ENCODE measurements at regions not wholly inside any gene's neighbourhood (a gene's known extent, or its start where the extent isn't known, plus 50 kb on each side); places are given as distances from the start of the nearest gene placed in this dataset.
"Not testable (repeated sequence)": the region's sequence is repeated elsewhere in the genome, so short reads cannot be mapped to it uniquely, and the experiment has no call there.

DNA sequence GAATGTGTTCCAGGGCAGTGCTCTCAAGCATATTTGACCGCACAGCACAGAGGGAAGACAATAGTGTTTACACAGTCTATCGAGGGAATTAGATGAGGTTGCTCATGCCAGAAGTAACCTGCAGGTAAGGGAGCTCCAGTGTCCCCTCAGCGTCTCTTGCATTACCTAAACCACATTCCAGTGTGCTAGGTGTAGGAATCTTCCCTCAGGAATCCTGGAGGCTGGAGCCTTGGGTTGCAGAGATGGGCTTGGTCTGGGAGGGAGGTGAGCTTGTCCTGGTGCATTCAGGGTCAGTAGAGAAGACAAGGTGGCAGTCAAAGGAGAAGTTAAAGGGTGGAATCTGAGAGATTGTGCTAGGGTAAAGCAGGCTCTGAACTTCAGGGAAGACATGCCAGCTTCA, 56.3 kb downstream of the SOX14 start:
- no peak for DNase-seq (ENCODE audit: low spot score)

DNA sequence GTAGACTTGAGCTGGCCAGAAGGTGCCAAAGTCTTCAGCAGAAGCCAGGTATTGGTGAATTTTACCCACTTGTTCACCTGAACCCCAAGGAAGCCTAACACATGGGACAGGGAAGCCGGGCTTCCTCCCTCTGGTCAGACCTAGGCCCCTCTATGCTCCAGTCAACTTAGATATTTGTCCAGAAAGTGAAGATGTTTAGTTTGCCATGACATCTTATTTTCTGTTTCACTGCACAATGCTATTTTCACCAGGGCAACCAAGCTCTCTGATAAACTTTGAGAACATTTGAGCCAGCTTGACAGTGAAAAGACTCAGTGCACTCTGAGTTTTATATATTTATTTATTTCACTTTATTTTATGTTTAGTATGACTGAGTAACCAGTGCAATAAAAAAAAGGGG, 71.0 kb downstream of the SOX14 start:
- no peak for DNase-seq (ENCODE audit: low spot score)

DNA sequence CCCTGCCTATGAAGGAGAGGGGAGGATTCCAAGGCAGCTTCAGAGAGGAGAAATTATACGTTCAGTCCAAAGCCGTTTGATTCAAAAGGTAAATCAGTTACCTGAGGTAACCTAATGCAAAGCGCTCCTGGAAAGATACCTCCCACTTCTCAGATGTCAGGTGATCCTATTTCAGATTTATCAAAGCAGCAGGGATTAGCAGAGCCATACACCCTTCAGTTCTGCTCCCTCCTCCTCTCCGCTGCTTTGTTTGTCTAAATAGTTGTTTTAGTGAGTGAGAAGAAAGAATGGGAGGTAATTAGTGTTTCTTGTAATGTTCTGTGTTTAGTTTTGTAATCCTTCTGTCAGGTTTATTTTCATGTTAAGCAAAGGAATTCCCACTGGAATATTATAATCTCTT, 81.1 kb downstream of the SOX14 start:
- DNase-seq (ENCODE audit: low spot score): no peak

DNA sequence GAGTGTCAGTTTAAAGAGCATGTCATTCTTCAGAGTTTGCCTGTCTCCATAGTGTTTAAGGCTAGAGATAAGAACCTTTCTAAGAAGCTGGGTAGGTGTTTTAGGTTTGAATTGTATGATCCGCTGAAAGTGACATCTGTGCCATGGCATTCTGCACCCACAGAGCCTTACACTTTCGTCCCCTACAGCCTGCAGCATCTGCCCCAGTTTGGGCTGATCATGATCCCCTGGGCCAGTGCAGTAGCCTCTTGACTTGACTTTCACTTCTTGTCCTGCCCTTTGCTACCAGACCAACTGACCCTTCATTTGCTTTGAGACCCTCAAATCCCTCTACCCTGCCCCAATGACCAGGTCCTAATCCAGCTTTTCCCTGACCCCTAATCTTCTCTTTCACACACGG, 81.6 kb downstream of the SOX14 start:
- DNase-seq (ENCODE audit: low spot score): no peak

DNA sequence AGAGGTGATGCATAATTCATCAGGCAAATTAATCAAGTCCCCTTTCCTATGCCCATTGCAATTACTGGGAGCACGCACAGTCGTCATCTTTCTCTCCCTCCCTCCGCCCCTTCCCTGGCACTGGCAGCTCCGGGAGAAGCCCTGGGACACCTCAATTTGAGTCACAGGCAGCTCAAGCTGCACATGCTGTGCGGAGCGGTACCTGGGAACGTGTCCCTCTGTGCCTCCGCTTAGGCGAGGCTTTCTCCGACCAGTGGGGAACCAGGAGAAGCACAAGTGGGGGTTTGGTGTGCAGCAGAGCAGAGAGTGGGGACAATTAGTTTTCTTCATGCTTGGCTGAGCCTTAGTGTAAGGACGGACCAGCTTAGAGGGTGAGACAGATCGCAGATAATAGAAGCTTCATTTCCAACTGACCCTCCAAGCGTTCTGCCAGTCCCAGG, 88.3 kb downstream of the SOX14 start:
- DNase-seq (ENCODE audit: low spot score): no peak

DNA sequence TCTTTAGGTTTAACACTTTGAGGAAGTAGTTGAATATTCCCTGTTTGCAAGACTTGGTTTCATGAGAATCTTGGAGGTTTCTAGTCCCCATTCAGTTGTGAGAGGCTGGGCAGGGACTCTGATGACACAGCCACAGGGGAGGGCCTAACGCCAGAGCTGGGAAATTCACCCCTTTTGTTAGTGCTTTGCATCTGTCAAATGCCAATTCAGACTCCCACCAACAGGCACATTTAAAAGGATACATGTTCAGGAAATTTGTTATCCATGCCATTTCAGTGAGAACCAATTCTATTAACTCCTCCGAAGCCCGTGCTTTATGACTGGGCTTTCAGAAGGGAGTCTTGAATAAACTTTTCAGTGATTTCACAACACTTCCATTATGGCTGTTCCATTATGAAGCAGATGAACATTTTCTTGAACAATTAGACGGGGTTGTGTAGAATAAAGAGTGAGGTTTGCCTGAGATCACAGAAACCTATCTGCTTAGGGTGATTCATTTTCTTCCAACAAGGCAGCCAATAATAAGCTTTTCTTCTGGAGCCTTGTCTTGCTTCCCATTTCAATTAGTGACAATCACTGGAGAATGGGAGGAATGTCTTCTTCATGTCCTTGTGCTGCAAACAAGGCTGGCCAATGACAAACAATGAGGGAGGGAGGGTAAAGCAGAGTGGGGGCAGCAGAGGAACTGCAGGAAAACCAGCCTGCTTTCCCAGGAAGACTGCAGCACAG, 90.6 kb downstream of the SOX14 start:
- no peak for DNase-seq (ENCODE audit: low spot score)

DNA sequence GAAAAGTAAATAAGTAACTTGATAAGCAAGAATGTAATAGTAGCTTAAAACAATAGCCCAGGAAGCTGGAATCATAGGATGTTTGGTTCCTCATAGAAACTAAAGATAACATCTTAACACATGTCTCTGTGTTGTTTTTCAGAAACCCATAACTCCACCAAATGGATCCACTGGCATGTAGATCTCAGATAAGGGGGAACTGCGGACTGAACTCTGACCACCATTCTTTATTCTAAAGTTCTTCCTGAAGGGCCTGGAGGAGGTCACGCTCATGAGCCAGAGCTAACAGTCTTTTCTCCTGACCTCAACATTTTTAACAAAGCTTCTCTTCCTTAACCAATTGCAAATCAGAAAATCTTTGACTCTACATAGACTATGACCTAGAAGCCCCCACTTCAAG, 101.9 kb downstream of the SOX14 start:
- no peak for DNase-seq (ENCODE audit: low spot score)

DNA sequence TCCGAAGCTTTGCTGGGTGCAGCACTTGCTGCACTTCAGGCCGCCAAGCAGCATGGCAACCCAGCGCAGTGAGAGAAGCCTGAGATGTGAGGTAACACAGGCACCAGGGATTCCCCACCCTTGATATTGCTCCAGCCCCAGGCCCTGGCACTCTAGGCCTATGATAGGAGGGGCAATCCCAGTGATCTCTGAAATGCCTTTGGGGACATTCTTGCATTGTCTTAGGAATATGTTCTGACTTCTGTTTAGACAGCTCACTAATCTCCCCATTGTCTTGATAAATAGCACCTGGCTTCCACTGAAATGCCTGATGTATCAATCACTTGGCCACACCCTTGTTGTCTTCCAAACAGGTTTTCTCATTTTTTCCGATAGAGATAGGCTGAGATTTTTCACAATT, 102.8 kb downstream of the SOX14 start:
- no peak for DNase-seq (ENCODE audit: low spot score)

DNA sequence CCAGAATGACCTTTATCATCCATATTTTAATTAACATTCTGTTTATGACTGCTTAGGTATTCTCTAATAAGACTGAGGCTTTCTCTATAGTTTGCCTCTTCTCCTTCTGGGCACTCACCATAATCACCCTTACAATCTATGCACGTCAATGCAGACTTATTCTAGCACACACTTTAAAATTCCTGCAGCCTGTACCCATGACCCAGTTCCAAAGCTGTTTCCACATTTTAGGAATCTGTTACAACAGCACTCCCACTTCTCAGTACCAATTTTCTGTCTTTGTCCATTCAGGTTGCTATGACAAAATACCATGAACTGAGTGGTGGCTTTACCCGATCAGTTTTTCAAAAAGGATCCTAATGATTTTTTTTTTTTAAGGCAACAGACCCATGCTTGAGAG, 103.5 kb downstream of the SOX14 start:
- DNase-seq (ENCODE audit: low spot score): no peak

DNA sequence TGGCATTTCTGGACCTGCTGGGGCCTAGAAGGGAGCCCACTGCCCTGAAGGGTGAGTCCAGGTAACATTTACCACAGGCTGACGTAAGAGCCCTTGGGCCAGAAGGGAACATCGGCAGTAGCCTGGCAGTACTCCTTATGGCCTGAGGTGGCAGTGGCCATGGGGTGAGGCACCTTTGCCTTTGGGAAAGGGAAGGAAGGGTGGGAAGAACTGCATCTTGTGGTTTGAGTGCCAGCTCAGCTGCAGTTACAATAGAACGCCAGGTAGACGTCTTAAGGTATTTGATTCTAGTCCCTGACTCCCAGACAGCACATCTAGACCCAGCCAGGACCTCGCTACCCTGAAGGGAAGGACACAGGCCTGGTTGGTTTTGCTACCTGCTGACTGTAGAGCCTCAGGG, 104.9 kb downstream of the SOX14 start:
- no peak for DNase-seq (ENCODE audit: low spot score)

DNA sequence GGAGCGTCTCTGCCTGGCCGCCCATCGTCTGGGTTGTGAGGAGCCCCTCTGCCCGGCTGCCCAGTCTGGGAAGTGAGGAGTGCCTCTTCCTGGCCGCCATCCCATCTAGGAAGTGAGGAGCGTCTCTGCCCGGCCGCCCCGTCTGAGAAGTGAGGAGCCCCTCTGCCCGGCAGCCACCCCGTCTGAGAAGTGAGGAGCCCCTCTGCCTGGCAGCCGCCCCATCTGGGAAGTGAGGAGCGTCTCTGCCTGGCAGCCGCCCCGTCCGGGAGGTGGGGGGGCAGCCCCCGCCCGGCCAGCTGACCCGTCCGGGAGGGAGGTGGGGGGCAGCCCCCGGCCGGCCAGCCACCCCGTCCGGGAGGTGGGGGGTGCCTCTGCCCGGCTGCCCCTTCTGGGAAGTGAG, 108.5 kb downstream of the SOX14 start:
- DNase-seq (ENCODE audit: low spot score): not testable (repeated sequence)

DNA sequence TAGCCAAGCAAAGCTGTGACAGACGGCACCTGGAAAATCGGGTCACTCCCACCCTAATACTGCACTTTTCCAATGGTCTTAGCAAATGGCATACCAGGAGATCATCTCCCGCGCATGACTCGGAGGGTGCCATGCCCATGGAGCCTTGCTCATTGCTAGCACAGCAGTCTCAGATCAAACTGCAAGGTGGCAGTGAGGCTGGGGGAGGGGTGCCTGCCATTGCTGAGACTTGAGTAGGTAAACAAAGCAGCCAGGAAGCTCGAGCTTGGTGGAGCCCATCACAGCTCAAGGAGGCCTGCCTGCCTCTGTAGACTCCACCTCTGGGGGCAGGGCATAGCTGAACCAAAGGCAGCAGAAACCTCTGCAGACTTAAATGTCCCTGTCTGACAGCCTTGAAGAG, 113.1 kb upstream of the CLDN18 start:
- not testable (repeated sequence) for DNase-seq (ENCODE audit: low spot score)

DNA sequence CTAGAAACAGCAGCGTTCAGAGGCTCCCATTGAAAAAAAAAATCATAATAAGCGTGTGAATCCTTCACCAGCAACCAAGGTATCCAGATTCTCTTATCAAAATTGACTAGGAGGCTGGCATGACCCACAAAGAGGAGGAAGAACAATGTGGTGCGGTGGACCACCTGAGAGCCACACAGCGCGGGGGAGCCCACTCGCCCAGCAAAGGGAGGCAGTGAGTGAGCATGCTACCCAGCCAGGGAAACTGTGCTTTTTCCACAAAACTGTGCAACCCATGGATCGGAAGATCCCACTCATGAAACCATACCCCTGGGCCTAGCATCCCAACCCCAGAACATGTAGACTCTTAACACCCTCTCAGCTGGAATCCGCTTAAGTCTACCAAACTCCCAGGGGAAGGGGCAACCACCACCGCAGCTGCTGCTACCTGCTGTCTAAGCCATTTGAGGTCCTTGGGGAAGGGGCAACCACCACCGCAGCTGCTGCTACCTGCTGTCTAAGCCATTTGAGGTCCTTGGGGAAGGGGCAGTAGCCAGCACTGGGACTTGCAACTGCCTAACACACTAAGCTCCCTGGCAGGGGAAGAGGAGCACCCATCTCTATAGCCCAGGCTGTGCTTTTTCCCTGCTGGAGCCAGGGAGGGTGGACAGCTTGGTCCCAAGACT, 102.8 kb upstream of the CLDN18 start:
- no peak for DNase-seq (ENCODE audit: low spot score)

DNA sequence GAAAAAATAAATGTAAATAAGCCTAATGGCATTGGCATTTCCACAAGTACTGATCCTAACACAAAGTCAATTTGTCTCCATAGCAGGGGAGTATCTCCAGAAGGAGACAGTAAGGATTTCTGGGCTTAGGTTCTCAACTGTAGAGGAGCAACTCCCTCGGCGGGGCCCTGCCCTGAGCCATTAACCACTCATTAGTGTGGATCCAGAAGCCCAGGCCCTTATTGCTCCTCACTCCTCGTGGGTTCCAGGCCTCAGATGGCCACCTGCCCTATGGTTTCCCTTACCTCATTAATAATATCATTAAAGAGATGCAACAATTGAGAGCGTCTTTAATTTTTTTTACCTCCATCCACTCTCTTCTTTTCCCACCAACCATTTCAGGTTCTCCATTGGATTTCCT, 85.3 kb upstream of the CLDN18 start:
- DNase-seq (ENCODE audit: low spot score): no peak

DNA sequence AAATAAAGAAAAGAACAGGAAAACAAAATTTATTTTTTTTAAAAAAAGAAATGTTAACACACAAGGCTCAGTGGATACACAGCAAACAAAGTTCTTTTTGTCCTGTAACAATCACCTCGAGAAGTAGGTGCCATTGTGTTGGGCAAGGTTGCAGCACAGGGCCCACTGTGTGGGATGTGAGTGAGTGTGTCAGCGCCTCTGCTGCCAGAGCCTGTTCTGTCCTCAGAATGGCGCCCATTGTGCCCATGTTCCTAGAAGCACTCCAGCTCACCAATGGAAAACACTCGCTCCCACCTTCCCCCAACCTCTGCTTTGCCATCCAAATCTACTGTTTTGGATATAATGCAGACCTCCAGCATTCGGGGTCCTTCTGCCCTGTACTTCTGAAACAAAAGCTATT, 84.9 kb upstream of the CLDN18 start:
- no peak for DNase-seq (ENCODE audit: low spot score)

DNA sequence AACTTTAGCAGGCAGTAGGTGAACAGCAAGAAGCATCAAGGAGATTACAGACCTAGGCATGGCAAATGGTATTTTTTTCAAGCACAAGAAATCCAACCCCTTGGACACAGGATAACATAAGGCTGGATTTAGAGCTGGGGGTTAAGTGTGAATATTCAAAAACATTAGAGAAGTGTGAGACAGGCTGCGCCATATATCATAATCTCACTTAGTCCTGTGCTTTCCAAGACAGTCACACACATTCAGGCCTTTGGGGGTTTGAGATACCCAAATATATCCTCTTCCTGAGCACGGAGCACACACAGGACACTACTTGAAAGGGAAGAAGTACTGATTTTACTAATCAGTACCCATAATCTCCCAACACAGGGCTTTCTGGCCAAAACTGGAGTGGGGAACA, 83.0 kb upstream of the CLDN18 start:
- DNase-seq (ENCODE audit: low spot score): no peak

DNA sequence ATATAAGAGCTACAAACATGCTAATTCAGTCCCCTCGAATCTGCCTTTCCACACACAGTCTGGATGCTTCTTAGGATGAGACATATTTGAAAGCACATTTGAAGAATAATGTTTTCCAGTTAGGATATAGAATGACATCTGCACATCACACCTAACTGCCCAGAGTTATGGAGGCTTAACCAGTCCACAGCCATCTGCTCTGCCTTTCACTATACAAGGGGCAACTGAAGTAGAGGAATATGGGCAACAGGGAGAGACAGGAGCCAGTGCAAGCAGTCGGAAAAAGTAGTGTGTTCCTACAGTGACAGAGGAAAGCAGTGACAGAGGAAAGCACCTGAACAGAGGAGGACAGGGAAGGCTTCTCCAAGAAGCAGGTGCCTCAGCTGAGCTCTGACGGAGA, 79.0 kb upstream of the CLDN18 start:
- no peak for DNase-seq (ENCODE audit: low spot score)

DNA sequence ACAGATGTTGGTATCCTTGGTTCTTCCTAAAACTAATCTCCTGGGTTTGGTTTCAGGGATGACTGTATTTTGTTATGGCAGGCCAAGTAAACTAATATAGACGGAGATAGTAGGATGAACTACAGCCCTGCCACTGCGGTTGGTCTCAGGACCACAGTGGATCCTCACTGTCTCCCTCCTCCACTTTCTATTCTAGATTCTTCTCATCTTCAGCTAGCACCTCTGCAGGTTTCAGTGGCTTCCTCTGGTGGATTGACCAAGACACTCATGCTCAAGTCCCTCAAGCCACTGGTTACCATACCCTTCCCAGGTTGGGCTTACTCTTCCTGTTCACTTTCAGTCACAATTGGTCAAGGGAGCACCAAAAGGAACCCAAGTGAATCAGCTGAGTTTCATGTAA, 71.1 kb upstream of the CLDN18 start:
- no peak for DNase-seq (ENCODE audit: low spot score)

DNA sequence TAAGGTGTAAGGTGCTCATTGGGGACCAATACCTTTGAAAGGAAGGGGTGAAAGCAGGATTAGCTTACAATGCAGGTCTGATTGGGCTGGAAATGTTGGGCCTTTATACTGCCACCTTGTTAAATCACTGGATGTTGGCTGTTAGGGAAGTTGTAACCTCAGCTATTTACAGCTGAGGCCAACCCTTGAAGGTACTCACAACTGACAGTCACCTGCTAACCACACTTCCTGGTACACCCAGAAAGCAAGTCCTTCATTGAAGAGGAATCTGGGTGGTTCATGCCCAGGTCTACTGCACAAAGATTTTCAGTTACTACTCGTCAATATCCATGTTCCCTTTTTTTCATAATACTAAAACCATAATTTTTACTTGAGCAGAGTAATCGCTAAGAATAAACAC, 65.4 kb upstream of the CLDN18 start:
- DNase-seq (ENCODE audit: low spot score): peak; percentile 60

DNA sequence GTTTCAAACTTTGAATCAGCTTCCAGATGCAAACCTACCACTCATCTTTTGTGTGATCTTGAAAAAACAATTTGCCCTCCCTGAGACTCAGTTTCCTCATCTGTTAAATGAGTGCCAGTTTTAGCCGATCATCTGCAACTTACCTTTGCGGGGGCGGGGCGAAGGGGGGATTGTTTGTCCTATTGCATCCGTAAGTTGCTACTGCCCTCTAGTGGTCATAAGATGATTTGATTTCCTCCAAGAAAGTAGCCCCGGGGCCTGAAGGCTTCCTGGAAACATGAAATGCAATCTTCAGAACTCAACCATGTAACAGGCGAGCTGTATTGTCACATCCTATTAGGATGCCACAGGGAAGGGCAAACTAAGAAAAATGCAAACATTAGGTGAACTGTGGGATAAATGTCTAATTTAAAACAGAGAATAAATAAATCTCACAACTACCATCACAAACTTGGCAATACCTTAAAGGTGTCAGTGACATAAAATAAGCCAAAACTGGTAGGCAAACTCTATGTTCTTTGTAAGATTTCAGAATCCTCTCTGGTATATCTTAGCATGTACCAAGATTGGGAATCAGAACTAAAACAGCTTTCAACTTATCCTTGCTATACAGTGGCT, 63.5 kb upstream of the CLDN18 start:
- DNase-seq (ENCODE audit: low spot score): peak; percentile 75

DNA sequence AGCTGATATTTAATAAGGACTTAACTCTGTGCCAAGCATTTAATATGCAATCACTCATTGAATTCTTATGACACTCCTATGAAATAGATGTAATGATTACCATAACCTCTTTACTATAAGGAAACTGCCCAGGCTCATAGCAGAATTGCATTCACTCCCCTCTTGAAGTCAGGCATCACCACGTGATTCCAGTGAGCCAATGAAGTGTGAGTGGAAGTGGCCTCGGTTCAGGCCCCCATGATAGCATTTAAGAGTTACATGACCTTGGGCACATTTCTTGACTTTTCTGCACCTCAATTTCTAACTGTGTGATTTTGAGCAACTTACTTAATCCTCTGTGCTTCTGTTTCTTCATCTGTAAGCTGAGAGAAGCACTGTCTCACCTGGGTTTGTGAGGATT, 62.8 kb upstream of the CLDN18 start:
- DNase-seq (ENCODE audit: low spot score): no peak

DNA sequence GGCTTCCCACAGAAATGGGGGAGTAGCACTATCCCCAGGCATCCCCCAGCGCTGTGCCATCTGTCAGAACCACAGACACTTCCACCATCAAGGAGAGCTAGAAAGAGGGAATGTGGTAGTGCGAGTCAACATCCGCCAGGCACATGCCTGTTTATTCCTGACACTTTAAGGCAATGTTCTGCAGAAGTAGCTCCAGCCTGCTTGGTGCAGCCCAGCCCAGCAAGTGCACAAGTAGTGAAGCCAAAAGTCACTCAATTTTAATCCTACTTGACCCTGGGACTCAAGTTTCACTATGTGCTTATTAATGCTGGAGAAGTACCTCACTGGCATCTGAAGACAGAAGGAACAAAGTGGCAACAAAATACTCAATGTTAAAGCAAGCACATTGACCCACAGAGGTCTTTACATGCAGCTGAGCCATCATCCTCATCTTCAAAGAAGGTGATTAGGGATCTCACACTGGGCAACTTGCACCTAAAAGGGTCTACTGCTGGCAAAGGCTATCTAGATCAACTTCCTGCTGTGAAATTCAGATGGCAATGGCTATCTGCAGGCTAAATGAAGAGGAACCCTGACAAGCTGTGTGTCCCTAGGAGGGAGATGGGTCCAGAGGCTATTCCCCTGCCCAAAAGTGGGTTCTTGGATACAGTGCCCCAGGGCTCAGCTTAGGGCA, 61.4 kb upstream of the CLDN18 start:
- no peak for DNase-seq (ENCODE audit: low spot score)

DNA sequence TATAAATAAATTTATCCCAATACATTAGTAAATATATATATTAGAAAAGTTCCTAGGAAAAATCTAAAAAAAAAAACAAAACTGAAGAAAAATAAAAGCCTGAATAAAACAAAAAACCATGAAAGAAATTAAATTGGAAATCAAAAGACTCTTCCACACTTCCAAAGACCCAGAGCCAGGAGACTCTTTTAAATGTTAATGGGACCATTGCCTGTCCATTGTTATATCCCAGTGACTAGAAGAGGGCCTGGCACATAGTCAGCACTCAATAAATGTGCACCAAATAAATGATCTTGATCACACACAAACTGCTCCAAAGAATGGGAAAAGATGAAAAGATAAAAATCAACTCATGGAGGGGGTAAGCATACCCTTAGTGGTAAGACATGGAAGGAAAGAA, 51.3 kb upstream of the CLDN18 start:
- no peak for DNase-seq (ENCODE audit: low spot score)
